NCI-H748 treated with DMSO at 0.1 percent for 48 hours (cell line): ENCODE measurements at regions not wholly inside any gene's neighbourhood (a gene's known extent, or its start where the extent isn't known, plus 50 kb on each side); places are given as distances from the start of the nearest gene placed in this dataset.
"Not testable (repeated sequence)": the region's sequence is repeated elsewhere in the genome, so short reads cannot be mapped to it uniquely, and the experiment has no call there.

ENCODE experiments used
- DNase-seq: peaks from one replicate; lab custom pipeline; 2025; lab: John Stamatoyannopoulos, UW

GRCh38 chr6:19608546-19608945, 228.6 kb upstream of the ID4 start:
- DNase-seq, result no peak

GRCh38 chr6:19609972-19610641, 227.1 kb upstream of the ID4 start:
- no peak for DNase-seq

- DNase-seq, result not testable (repeated sequence)
Measured at GRCh38 chr6:19612672-19613466, 224.3 kb upstream of the ID4 start.

- DNase-seq, result no peak
Measured at GRCh38 chr6:19613678-19614077, 223.5 kb upstream of the ID4 start.

GRCh38 chr6:19616022-19616421, 221.1 kb upstream of the ID4 start:
- DNase-seq, result no peak

GRCh38 chr6:19632230-19632629, 204.9 kb upstream of the ID4 start:
- no peak for DNase-seq

GRCh38 chr6:19632786-19633185, 204.4 kb upstream of the ID4 start:
- no peak for DNase-seq

- DNase-seq, result no peak
Measured at GRCh38 chr6:19635728-19636127, 201.4 kb upstream of the ID4 start.

- DNase-seq, result no peak
Measured at GRCh38 chr6:19637010-19637409, 200.2 kb upstream of the ID4 start.

GRCh38 chr6:19638931-19639330, 198.2 kb upstream of the ID4 start:
- DNase-seq, result no peak

GRCh38 chr6:19643287-19643686, 193.9 kb upstream of the ID4 start:
- DNase-seq, result no peak

- DNase-seq, result no peak
Measured at GRCh38 chr6:19643713-19644112, 193.5 kb upstream of the ID4 start.

GRCh38 chr6:19655744-19656143, 181.4 kb upstream of the ID4 start:
- no peak for DNase-seq

- no peak for DNase-seq
Measured at GRCh38 chr6:19660123-19660910, 176.9 kb upstream of the ID4 start.

GRCh38 chr6:19662911-19663310, 174.3 kb upstream of the ID4 start:
- no peak for DNase-seq

- DNase-seq, result no peak
Measured at GRCh38 chr6:19663479-19663878, 173.7 kb upstream of the ID4 start.

GRCh38 chr6:19664050-19664449, 173.1 kb upstream of the ID4 start:
- DNase-seq, result no peak

- no peak for DNase-seq
Measured at GRCh38 chr6:19664878-19665612, 172.1 kb upstream of the ID4 start.

GRCh38 chr6:19665613-19665909, 171.6 kb upstream of the ID4 start:
- DNase-seq, result no peak

- no peak for DNase-seq
Measured at GRCh38 chr6:19668710-19669109, 168.5 kb upstream of the ID4 start.

GRCh38 chr6:19669206-19669605, 168.0 kb upstream of the ID4 start:
- DNase-seq, result no peak

- DNase-seq, result no peak
Measured at GRCh38 chr6:19682859-19683258, 154.3 kb upstream of the ID4 start.
